Astrocyte (in vitro differentiated cells and primary cell): ENCODE measurements at regions not wholly inside any gene's neighbourhood (a gene's known extent, or its start where the extent isn't known, plus 50 kb on each side); places are given as distances from the start of the nearest gene placed in this dataset.

Experiments
- DNase-seq: peaks from one replicate; pipeline ENCODE4 v3.0.0-alpha.2; 2010; ENCODE audit warnings: low read depth
- FAIRE-seq: peaks from 2 replicates; lab custom pipeline; 2011; peaks lifted over from hg19 to GRCh38; lab: Jason Lieb, UNC
- H2AFZ ChIP-seq: 2 replicates; pipeline ENCODE4 v1.6.0; 2012; ENCODE audit warnings: low read depth, low read length, inconsistent platforms
- H3K27ac ChIP-seq: 2 replicates; pipeline ENCODE4 v1.5.1; 2011; ENCODE audit warnings: low read depth, low read length, inconsistent platforms
- H3K27me3 ChIP-seq: 2 replicates; pipeline ENCODE4 v1.6.0; 2011; ENCODE audit warnings: low read length, inconsistent platforms; ENCODE audit not compliant: insufficient read depth
- H3K36me3 ChIP-seq: 2 replicates; pipeline ENCODE4 v1.5.1; 2011; ENCODE audit warnings: low read length, inconsistent platforms; ENCODE audit not compliant: insufficient read depth
- H3K4me1 ChIP-seq: 2 replicates; pipeline ENCODE4 v1.5.1; 2011; ENCODE audit warnings: low read length, inconsistent platforms; ENCODE audit not compliant: insufficient read depth
- H3K4me2 ChIP-seq: 2 replicates; pipeline ENCODE4 v1.6.0; 2012; ENCODE audit warnings: low read length, inconsistent platforms
- H3K4me3 ChIP-seq: 2 replicates; pipeline ENCODE4 v1.5.1; 2011; ENCODE audit warnings: low read depth, mild to moderate bottlenecking, low read length, inconsistent platforms; ENCODE audit not compliant: insufficient read depth
- H3K79me2 ChIP-seq: 2 replicates; pipeline ENCODE4 v1.6.0; 2012; ENCODE audit warnings: mild to moderate bottlenecking, low read length, inconsistent platforms; ENCODE audit not compliant: insufficient read depth
- H3K9ac ChIP-seq: 2 replicates; pipeline ENCODE4 v1.6.0; 2012; ENCODE audit warnings: mild to moderate bottlenecking, low read length, inconsistent platforms
- H3K9me3 ChIP-seq: 2 replicates; pipeline ENCODE4 v1.5.1; 2012; ENCODE audit warnings: low read depth, mild to moderate bottlenecking, low read length, inconsistent platforms; ENCODE audit not compliant: insufficient read depth
- H4K20me1 ChIP-seq: 2 replicates; pipeline ENCODE4 v1.6.0; 2012; ENCODE audit warnings: low read length, inconsistent platforms; ENCODE audit not compliant: insufficient read depth
- H3K27ac Mint-ChIP-seq: one replicate; pipeline ENCODE4 v1.8.0; 2021; ENCODE audit warnings: mild to moderate bottlenecking, mixed read lengths; ENCODE audit not compliant: unreplicated experiment
- H3K27me3 Mint-ChIP-seq: one replicate; pipeline ENCODE4 v1.8.0; 2021; ENCODE audit warnings: low read depth, mixed read lengths; ENCODE audit not compliant: unreplicated experiment
- H3K36me3 Mint-ChIP-seq: one replicate; pipeline ENCODE4 v1.8.0; 2021; ENCODE audit warnings: low read depth, mixed read lengths; ENCODE audit not compliant: unreplicated experiment
- H3K4me1 Mint-ChIP-seq: one replicate; pipeline ENCODE4 v1.8.0; 2021; ENCODE audit warnings: low read depth, mixed read lengths; ENCODE audit not compliant: unreplicated experiment
- H3K4me3 Mint-ChIP-seq: one replicate; pipeline ENCODE4 v1.8.0; 2021; ENCODE audit warnings: mild to moderate bottlenecking, moderate library complexity, mixed read lengths; ENCODE audit not compliant: unreplicated experiment
- H3K9me3 Mint-ChIP-seq: one replicate; pipeline ENCODE4 v1.8.0; 2021; ENCODE audit warnings: mild to moderate bottlenecking, mixed read lengths; ENCODE audit not compliant: unreplicated experiment
- EZH2 ChIP-seq: IDR thresholded peaks from 2 replicates; pipeline ENCODE4 v1.6.1; 2012; ENCODE audit warnings: mild to moderate bottlenecking, low read length, inconsistent platforms; ENCODE audit not compliant: insufficient read depth
- TF ChIP-seq, protein P1 (sequence below): IDR thresholded peaks from 2 replicates; pipeline ENCODE4 v1.5.1; 2011; ENCODE audit warnings: low read depth, mild to moderate bottlenecking, inconsistent platforms, low read length, moderate library complexity; ENCODE audit not compliant: insufficient read depth

GRCh38 chr2:19272039-19272438, 86.4 kb downstream of the OSR1 start:
- H3K9ac ChIP-seq: no peak overlapping the region
- Mint-ChIP-seq H3K36me3 (no peaks in the 10 kb centered on the region), H3K4me1 (no peaks in the 10 kb centered on the region), H3K4me3 (no peak overlapping the region), H3K9me3 (no peaks in the 10 kb centered on the region), H3K27ac (no peak overlapping the region), H3K27me3 (peaks cover 5% of the 10 kb centered on the region)
- H3K79me2 ChIP-seq: no peaks in the 10 kb centered on the region
- H3K27me3 ChIP-seq: no peaks in the 10 kb centered on the region
- no peaks in the 10 kb centered on the region for H3K4me1 ChIP-seq
- no peak overlapping the region for H3K27ac ChIP-seq
- H2AFZ ChIP-seq: no peak overlapping the region
- H4K20me1 ChIP-seq: no peaks in the 10 kb centered on the region
- FAIRE-seq (no peak), DNase-seq (no peak)
- no peaks in the 10 kb centered on the region for H3K36me3 ChIP-seq
- no peak overlapping the region for H3K4me2 ChIP-seq
- H3K9me3 ChIP-seq: no peaks in the 10 kb centered on the region
- H3K4me3 ChIP-seq: no peak overlapping the region
- TF ChIP-seq, protein P1, sequence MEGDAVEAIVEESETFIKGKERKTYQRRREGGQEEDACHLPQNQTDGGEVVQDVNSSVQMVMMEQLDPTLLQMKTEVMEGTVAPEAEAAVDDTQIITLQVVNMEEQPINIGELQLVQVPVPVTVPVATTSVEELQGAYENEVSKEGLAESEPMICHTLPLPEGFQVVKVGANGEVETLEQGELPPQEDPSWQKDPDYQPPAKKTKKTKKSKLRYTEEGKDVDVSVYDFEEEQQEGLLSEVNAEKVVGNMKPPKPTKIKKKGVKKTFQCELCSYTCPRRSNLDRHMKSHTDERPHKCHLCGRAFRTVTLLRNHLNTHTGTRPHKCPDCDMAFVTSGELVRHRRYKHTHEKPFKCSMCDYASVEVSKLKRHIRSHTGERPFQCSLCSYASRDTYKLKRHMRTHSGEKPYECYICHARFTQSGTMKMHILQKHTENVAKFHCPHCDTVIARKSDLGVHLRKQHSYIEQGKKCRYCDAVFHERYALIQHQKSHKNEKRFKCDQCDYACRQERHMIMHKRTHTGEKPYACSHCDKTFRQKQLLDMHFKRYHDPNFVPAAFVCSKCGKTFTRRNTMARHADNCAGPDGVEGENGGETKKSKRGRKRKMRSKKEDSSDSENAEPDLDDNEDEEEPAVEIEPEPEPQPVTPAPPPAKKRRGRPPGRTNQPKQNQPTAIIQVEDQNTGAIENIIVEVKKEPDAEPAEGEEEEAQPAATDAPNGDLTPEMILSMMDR: no peak
- TF ChIP-seq EZH2: no peak

DNA sequence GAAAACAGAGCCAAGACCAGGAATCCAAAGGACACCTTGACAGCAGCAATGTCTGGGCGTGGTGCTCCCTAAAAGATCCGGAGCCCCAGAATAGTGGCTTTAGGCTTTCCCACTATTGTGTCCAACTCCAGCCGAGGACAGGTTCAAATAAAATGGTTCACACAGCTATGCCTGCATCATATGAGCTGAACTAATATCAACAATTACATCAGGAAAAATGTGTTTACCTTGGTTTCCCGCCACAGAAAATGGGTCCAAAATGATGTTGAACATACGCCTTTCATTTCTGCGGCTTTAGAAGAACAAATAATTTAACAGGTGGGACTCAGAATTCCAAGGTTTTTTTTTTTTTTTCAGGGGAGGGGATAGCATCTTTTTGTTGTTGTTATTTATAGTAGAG, 93.6 kb downstream of the OSR1 start:
- no peaks in the 10 kb centered on the region for H3K36me3 Mint-ChIP-seq
- H3K9ac ChIP-seq: no peak overlapping the region
- no peaks in the 10 kb centered on the region for H3K4me1 ChIP-seq
- H3K79me2 ChIP-seq: no peaks in the 10 kb centered on the region
- DNase-seq: no peak
- H3K27ac Mint-ChIP-seq: no peak overlapping the region
- no peak overlapping the region for H3K27ac ChIP-seq
- H3K9me3 Mint-ChIP-seq: no peaks in the 10 kb centered on the region
- FAIRE-seq: no peak
- no peaks in the 10 kb centered on the region for H3K36me3 ChIP-seq
- H3K27me3 Mint-ChIP-seq: peaks cover 2% of the 10 kb centered on the region
- no peak overlapping the region for H2AFZ ChIP-seq
- no peaks in the 10 kb centered on the region for H3K4me1 Mint-ChIP-seq
- no peak for TF ChIP-seq EZH2
- no peak overlapping the region for H3K4me3 ChIP-seq
- H3K27me3 ChIP-seq: no peaks in the 10 kb centered on the region
- no peaks in the 10 kb centered on the region for H3K9me3 ChIP-seq
- H3K4me3 Mint-ChIP-seq: no peak overlapping the region
- no peaks in the 10 kb centered on the region for H4K20me1 ChIP-seq
- H3K4me2 ChIP-seq: no peak overlapping the region

DNA sequence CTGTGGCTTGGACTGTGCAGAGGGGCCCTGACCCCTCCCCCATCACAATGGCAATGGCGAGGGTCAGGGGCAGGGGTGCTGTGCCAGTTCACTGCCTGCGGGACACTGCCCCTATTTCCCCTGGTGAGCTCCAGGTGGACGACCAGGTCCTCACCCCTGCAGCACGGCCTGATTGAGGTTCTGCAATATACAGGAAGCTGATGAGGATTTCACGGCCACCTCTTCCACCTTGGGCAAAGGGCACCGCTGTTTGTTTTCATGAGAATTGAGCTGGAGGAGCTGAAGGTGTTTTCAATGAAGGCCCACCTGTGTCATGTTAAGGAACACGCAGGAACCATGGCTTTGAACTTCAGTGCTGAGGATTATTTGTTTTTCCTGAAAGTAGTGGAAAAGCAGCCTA, 96.3 kb downstream of the OSR1 start:
- TF ChIP-seq, protein P1: no peak
- no peak for TF ChIP-seq EZH2
- no peak overlapping the region for H3K4me3 ChIP-seq
- H3K4me1 ChIP-seq: no peaks in the 10 kb centered on the region
- Mint-ChIP-seq H3K27ac (no peak overlapping the region), H3K4me1 (no peaks in the 10 kb centered on the region), H3K4me3 (no peak overlapping the region), H3K36me3 (no peaks in the 10 kb centered on the region), H3K9me3 (no peaks in the 10 kb centered on the region), H3K27me3 (peaks cover 2% of the 10 kb centered on the region)
- no peaks in the 10 kb centered on the region for H3K79me2 ChIP-seq
- H3K9me3 ChIP-seq: no peaks in the 10 kb centered on the region
- no peak overlapping the region for H3K9ac ChIP-seq
- DNase-seq (no peak), FAIRE-seq (no peak)
- no peaks in the 10 kb centered on the region for H4K20me1 ChIP-seq
- H3K4me2 ChIP-seq: no peak overlapping the region
- H3K36me3 ChIP-seq: no peaks in the 10 kb centered on the region
- no peak overlapping the region for H2AFZ ChIP-seq
- no peak overlapping the region for H3K27ac ChIP-seq
- no peaks in the 10 kb centered on the region for H3K27me3 ChIP-seq
